MM.1S (cell line): ENCODE measurements at regions not wholly inside any gene's neighbourhood (a gene's known extent, or its start where the extent isn't known, plus 50 kb on each side); places are given as distances from the start of the nearest gene placed in this dataset.

Experiments
- DNase-seq: peaks from one replicate; pipeline ENCODE4 v3.0.0-alpha.2; 2015
- H2AFZ ChIP-seq: fragments of 300-600 bp; sonication (generic); 2 replicates; pipeline ENCODE4 v1.6.0; 2016; ENCODE audit warnings: antibody characterized with exemption, low read length
- H3F3A ChIP-seq: fragments of 300-600 bp; sonication (generic); 2 replicates; pipeline ENCODE4 v1.6.1; 2016; ENCODE audit warnings: mild to moderate bottlenecking, antibody characterized with exemption, low read length, moderate library complexity, mixed read lengths; ENCODE audit not compliant: insufficient read depth
- H3K27ac ChIP-seq: fragments of 300-600 bp; sonication (generic); 2 replicates; pipeline ENCODE4 v1.5.1; 2016; ENCODE audit warnings: mild to moderate bottlenecking, low read length
- H3K27me3 ChIP-seq: fragments of 300-600 bp; sonication (generic); replicated peaks from 2 replicates; pipeline ENCODE4 v1.6.0; 2016; ENCODE audit warnings: low read length; ENCODE audit not compliant: insufficient read depth
- H3K36me3 ChIP-seq: fragments of 300-600 bp; sonication (generic); replicated peaks from 2 replicates; pipeline ENCODE4 v1.6.1; 2016; ENCODE audit warnings: mild to moderate bottlenecking, low read length, mixed read lengths; ENCODE audit not compliant: insufficient read depth
- H3K4me1 ChIP-seq: fragments of 300-600 bp; sonication (generic); 2 replicates; pipeline ENCODE4 v1.6.1; 2016; ENCODE audit warnings: low read length, mixed read lengths
- H3K4me2 ChIP-seq: fragments of 300-600 bp; sonication (generic); 2 replicates; pipeline ENCODE4 v1.6.0; 2016; ENCODE audit warnings: low read depth, low read length
- H3K4me3 ChIP-seq: fragments of 300-600 bp; sonication (generic); 2 replicates; pipeline ENCODE4 v1.5.1; 2016; ENCODE audit warnings: low read length, mixed read lengths
- H3K79me2 ChIP-seq: fragments of 300-600 bp; sonication (generic); 2 replicates; pipeline ENCODE4 v1.6.1; 2016; ENCODE audit warnings: mixed run types, low read length, mixed read lengths
- H3K9ac ChIP-seq: fragments of 300-600 bp; sonication (generic); 2 replicates; pipeline ENCODE4 v1.6.1; 2016; ENCODE audit warnings: low read length, mixed read lengths
- H3K9me2 ChIP-seq: fragments of 300-600 bp; sonication (generic); replicated peaks from 2 replicates; pipeline ENCODE4 v1.6.1; 2016; ENCODE audit warnings: mild to moderate bottlenecking, low read length, mixed read lengths; ENCODE audit not compliant: insufficient read depth
- H3K9me3 ChIP-seq: fragments of 300-600 bp; sonication (generic); replicated peaks from 2 replicates; pipeline ENCODE4 v1.6.1; 2016; ENCODE audit warnings: mild to moderate bottlenecking, low read length, mixed read lengths; ENCODE audit not compliant: insufficient read depth
- H4K20me1 ChIP-seq: fragments of 300-600 bp; sonication (generic); 2 replicates; pipeline ENCODE4 v1.6.1; 2016; ENCODE audit warnings: mild to moderate bottlenecking, low read length, moderate library complexity, mixed read lengths; ENCODE audit not compliant: insufficient read depth
- EZH2 ChIP-seq: fragments of 300-600 bp; sonication (generic); optimal IDR thresholded peaks from 2 replicates; pipeline ENCODE3; 2017; ENCODE audit warnings: low read depth, mild to moderate bottlenecking, antibody characterized with exemption, low read length, mixed read lengths
- EZH2phosphoT487 ChIP-seq: fragments of 300-600 bp; sonication (generic); IDR thresholded peaks from 2 replicates; pipeline ENCODE4 v1.6.1; 2018; ENCODE audit warnings: antibody characterized with exemption, low read length
- TF ChIP-seq, protein P1 (sequence below): fragments of 300-600 bp; sonication (generic); IDR thresholded peaks from 2 replicates; pipeline ENCODE4 v1.5.1; 2016; ENCODE audit warnings: antibody characterized with exemption, low read length, mixed read lengths

DNA sequence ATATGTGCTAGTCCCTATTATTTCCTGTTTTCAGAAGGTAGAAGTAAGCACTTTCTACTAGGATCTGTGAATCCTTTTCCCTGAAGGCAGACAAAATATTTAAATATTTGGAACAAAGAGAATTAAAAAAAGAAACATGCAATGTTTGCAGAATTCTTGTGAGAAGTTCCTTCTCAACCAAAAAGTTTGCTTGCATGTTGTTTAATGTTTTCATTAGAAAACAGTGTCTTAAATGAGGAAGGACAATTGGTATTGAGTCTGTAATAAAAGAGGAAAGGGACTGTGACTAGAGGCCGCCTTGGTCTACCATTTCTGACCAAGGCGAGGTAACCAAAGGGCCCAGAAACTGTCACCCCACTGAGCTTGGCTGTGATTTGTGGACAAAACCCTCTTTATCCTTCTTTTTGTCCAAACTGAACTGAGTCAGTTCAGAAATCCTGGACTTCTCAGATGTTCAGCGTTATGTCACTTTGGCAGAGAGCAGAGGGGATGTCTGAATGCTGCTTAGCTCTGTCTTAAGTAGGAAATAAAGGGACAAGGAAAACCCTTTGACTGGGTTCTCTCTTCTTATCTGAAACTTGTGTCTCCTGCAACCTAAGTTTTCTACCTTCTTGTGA is 129.8 kb upstream of the CPM start:
- H3K9me2 ChIP-seq = no peaks in the 10 kb centered on the region
- H2AFZ ChIP-seq = no peak overlapping the region
- H3K4me2 ChIP-seq = no peak overlapping the region
- no peak overlapping the region for H3K4me3 ChIP-seq
- no peaks in the 10 kb centered on the region for H3K36me3 ChIP-seq
- no peak for DNase-seq
- H3K27me3 ChIP-seq = no peaks in the 10 kb centered on the region
- H3K9ac ChIP-seq = no peak overlapping the region
- H3K9me3 ChIP-seq = no peaks in the 10 kb centered on the region
- no peaks in the 10 kb centered on the region for H3F3A ChIP-seq
- TF ChIP-seq EZH2 (no peak), EZH2phosphoT487 (no peak)
- TF ChIP-seq, protein P1, sequence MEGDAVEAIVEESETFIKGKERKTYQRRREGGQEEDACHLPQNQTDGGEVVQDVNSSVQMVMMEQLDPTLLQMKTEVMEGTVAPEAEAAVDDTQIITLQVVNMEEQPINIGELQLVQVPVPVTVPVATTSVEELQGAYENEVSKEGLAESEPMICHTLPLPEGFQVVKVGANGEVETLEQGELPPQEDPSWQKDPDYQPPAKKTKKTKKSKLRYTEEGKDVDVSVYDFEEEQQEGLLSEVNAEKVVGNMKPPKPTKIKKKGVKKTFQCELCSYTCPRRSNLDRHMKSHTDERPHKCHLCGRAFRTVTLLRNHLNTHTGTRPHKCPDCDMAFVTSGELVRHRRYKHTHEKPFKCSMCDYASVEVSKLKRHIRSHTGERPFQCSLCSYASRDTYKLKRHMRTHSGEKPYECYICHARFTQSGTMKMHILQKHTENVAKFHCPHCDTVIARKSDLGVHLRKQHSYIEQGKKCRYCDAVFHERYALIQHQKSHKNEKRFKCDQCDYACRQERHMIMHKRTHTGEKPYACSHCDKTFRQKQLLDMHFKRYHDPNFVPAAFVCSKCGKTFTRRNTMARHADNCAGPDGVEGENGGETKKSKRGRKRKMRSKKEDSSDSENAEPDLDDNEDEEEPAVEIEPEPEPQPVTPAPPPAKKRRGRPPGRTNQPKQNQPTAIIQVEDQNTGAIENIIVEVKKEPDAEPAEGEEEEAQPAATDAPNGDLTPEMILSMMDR = no peak
- H4K20me1 ChIP-seq = no peaks in the 10 kb centered on the region
- H3K4me1 ChIP-seq = no peaks in the 10 kb centered on the region
- no peaks in the 10 kb centered on the region for H3K79me2 ChIP-seq
- H3K27ac ChIP-seq = no peak overlapping the region

DNA sequence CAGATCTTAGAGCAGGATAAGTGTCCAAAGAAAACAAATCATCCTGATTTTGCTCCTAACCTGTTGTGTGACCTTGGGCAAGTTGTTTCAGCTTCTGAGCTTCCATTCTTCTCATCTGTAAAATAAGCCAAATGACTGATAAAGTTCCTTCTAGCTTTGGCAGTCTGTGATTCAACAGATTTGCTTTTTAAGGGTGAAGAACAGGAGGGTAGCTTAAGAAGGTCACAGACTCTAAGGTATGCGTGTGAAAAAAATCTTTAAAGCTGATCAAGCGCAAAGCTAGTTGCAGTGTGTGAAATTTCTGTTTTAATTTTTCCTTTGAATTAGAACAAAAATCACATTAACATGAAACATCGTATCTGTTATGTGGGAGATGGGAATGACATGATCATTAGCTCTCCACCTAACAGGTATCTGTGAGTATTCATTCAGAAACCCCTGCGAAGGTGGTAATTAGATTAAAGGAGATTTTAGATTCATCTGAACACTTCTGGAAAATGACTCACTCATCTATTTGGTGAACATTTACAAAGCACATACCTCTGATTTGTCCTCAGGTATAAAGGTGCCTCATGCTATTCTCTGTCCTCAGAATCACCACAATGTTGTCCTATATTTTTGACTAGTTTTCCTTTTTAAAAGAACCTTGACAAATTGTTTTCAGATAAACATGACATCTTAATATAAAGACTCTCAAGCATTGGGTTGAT is 131.9 kb upstream of the CPM start:
- H3K9me3 ChIP-seq = no peaks in the 10 kb centered on the region
- no peak overlapping the region for H3K4me3 ChIP-seq
- no peaks in the 10 kb centered on the region for H3K27me3 ChIP-seq
- H3K4me1 ChIP-seq = no peaks in the 10 kb centered on the region
- H3K9ac ChIP-seq = no peak overlapping the region
- no peaks in the 10 kb centered on the region for H3K36me3 ChIP-seq
- DNase-seq = no peak
- no peaks in the 10 kb centered on the region for H3K9me2 ChIP-seq
- no peaks in the 10 kb centered on the region for H3F3A ChIP-seq
- H3K79me2 ChIP-seq = no peaks in the 10 kb centered on the region
- no peaks in the 10 kb centered on the region for H4K20me1 ChIP-seq
- H3K4me2 ChIP-seq = no peak overlapping the region
- no peak overlapping the region for H3K27ac ChIP-seq
- no peak overlapping the region for H2AFZ ChIP-seq
- no peak for TF ChIP-seq EZH2
- no peak for TF ChIP-seq EZH2phosphoT487
- TF ChIP-seq, protein P1 = no peak

DNA sequence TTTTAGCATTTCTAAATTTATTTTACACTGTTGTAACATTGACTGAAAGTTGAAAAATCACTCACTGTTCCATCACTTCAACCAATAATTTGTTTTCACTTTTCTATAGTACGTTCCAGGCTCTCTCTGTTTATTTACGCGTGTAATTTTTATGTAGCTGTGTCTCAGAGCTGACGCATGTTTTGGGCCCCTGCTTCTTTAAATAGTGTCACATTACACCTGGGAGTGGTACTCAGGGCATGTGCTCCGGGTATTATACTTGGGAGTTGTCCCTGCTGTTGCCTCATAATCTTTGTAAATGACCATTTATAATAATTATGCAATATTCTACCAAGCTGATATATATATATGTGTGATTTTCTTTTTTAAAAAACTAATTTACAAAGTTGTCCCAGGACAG is 132.8 kb upstream of the CPM start:
- no peak overlapping the region for H2AFZ ChIP-seq

More for the DNA sequence above, 132.8 kb upstream of the CPM start:
- no peak overlapping the region for H3K27ac ChIP-seq
- H3K27me3 ChIP-seq = no peaks in the 10 kb centered on the region
- no peak for DNase-seq
- H3K36me3 ChIP-seq = no peaks in the 10 kb centered on the region
- H3F3A ChIP-seq = no peaks in the 10 kb centered on the region
- no peak overlapping the region for H3K4me3 ChIP-seq
- H3K4me2 ChIP-seq = no peak overlapping the region
- no peaks in the 10 kb centered on the region for H3K79me2 ChIP-seq
- no peaks in the 10 kb centered on the region for H4K20me1 ChIP-seq
- H3K9me3 ChIP-seq = no peaks in the 10 kb centered on the region
- H3K9ac ChIP-seq = no peak overlapping the region
- H3K4me1 ChIP-seq = no peaks in the 10 kb centered on the region
- H3K9me2 ChIP-seq = no peaks in the 10 kb centered on the region
- TF ChIP-seq EZH2phosphoT487 = no peak
- TF ChIP-seq, protein P1 = no peak
- TF ChIP-seq EZH2 = no peak
